CD14-positive monocyte (primary cell): ENCODE measurements at regions not wholly inside any gene's neighbourhood (a gene's known extent, or its start where the extent isn't known, plus 50 kb on each side); places are given as distances from the start of the nearest gene placed in this dataset.

Experiments
- DNase-seq, 3 donors: peaks; one replicate each; pipeline ENCODE4 v3.0.0-alpha.2; 2011 to 2022
- H2AFZ ChIP-seq: 2 replicates; pipeline ENCODE4 v1.6.0; 2012; ENCODE audit warnings: mild to moderate bottlenecking, low read depth, low read length, inconsistent platforms; ENCODE audit not compliant: insufficient read depth, poor library complexity, severe bottlenecking
- H3K27ac ChIP-seq, 2 donors: 1 replicate in 1 of 2; 2 replicates in 1 of 2; pipeline ENCODE4 v1.5.1; 2012 to 2013; ENCODE audit warnings: low read length in 2 of 2, control low read depth in 1 of 2, inconsistent platforms in 1 of 2, low read depth in 1 of 2, mild to moderate bottlenecking in 1 of 2
- H3K27me3 ChIP-seq, 2 donors: one replicate each; pipeline versions ENCODE4 v1.6.0 to v1.6.1; 2011 to 2013; ENCODE audit warnings: low read length in 2 of 2; ENCODE audit not compliant: control insufficient read depth in 2 of 2, insufficient read depth in 2 of 2
- H3K36me3 ChIP-seq, 2 donors: replicated peaks in 1 of 2; 1 replicate in 1 of 2; 2 replicates in 1 of 2; pipeline versions ENCODE4 v1.5.1 to v1.6.1; 2012 to 2013; ENCODE audit warnings: low read length in 2 of 2, control low read depth in 1 of 2, inconsistent platforms in 1 of 2, mild to moderate bottlenecking in 1 of 2; ENCODE audit not compliant: insufficient read depth in 2 of 2, control insufficient read depth in 1 of 2
- H3K4me1 ChIP-seq, 2 donors: 1 replicate in 1 of 2; 2 replicates in 1 of 2; pipeline versions ENCODE4 v1.5.1 to v1.6.1; 2012 to 2013; ENCODE audit warnings: low read length in 2 of 2, control low read depth in 1 of 2, inconsistent platforms in 1 of 2, mild to moderate bottlenecking in 1 of 2, moderate library complexity in 1 of 2; ENCODE audit not compliant: insufficient read depth in 2 of 2, control insufficient read depth in 1 of 2
- H3K4me2 ChIP-seq: replicated peaks from 2 replicates; pipeline ENCODE3; 2012; ENCODE audit warnings: low read length, moderate library complexity, mild to moderate bottlenecking; ENCODE audit not compliant: poor library complexity, severe bottlenecking; ENCODE audit errors: extremely low read depth
- H3K4me3 ChIP-seq, 3 experiments: fragments of 200-600 bp in 1 of 3; sonication (generic) in 1 of 3; replicated peaks in 1 of 3; 1 replicate in 2 of 3; 2 replicates in 1 of 3; pipeline ENCODE4 v1.5.1; 2011 to 2013; ENCODE audit warnings: low read length in 3 of 3, mild to moderate bottlenecking in 3 of 3, control low read depth in 2 of 3, low read depth in 2 of 3, inconsistent platforms in 1 of 3, moderate library complexity in 1 of 3
- H3K79me2 ChIP-seq: 2 replicates; pipeline ENCODE4 v1.6.0; 2012; ENCODE audit warnings: mild to moderate bottlenecking, control low read depth, inconsistent platforms, low read length, moderate library complexity; ENCODE audit not compliant: insufficient read depth
- H3K9ac ChIP-seq: 2 replicates; pipeline ENCODE4 v1.6.0; 2017; ENCODE audit warnings: low read length, mild to moderate bottlenecking; ENCODE audit not compliant: insufficient read depth, poor library complexity, severe bottlenecking
- H3K9me3 ChIP-seq, 2 donors: replicated peaks in 1 of 2; 1 replicate in 1 of 2; 2 replicates in 1 of 2; pipeline versions ENCODE4 v1.5.1 to v1.6.1; 2012 to 2013; ENCODE audit warnings: low read length in 2 of 2, control low read depth in 1 of 2; ENCODE audit not compliant: control insufficient read depth in 1 of 2, insufficient read depth in 1 of 2
- H4K20me1 ChIP-seq: 2 replicates; pipeline ENCODE4 v1.6.0; 2012; ENCODE audit warnings: mild to moderate bottlenecking, low read length, control low read depth, moderate library complexity; ENCODE audit not compliant: insufficient read depth
- H3K27ac Mint-ChIP-seq, 7 donors: one replicate each; pipeline ENCODE4 v1.8.0; 2020; ENCODE audit warnings: mild to moderate bottlenecking in 7 of 7, mixed read lengths in 7 of 7, moderate library complexity in 6 of 7, inconsistent platforms in 2 of 7
- H3K27me3 Mint-ChIP-seq, 3 donors: one replicate each; pipeline ENCODE4 v1.8.0; 2021 to 2022; ENCODE audit warnings: low read depth in 3 of 3, mild to moderate bottlenecking in 3 of 3, mixed read lengths in 3 of 3, moderate library complexity in 3 of 3, inconsistent platforms in 1 of 3
- H3K36me3 Mint-ChIP-seq, 2 donors: one replicate each; pipeline ENCODE4 v1.8.0; 2020; ENCODE audit warnings: mixed read lengths in 2 of 2, inconsistent platforms in 1 of 2, mild to moderate bottlenecking in 1 of 2
- H3K4me1 Mint-ChIP-seq: one replicate; pipeline ENCODE4 v1.8.0; 2020; ENCODE audit warnings: mild to moderate bottlenecking, mixed read lengths
- H3K4me3 Mint-ChIP-seq, 2 donors: one replicate each; pipeline ENCODE4 v1.8.0; 2020; ENCODE audit warnings: mild to moderate bottlenecking in 2 of 2, mixed read lengths in 2 of 2, moderate library complexity in 1 of 2
- H3K9me3 Mint-ChIP-seq, 7 donors: one replicate each; pipeline ENCODE4 v1.8.0; 2020 to 2022; ENCODE audit warnings: mixed read lengths in 7 of 7, mild to moderate bottlenecking in 6 of 7, moderate library complexity in 6 of 7, inconsistent platforms in 2 of 7
- WGBS: methylation state at CpG from one replicate; pipeline ENCODE4 v1.1.5; 2013; ENCODE audit warnings: missing lambda C conversion rate; ENCODE audit not compliant: insufficient coverage; 5-methylcytosine and 5-hydroxymethylcytosine counted together
- intact Hi-C, 2 donors: fragments of 100-400 bp; cut with micrococcal nuclease; formaldehyde crosslinking; loops; one replicate each; pipeline versions ENCODE4 v1.15.0 to v1.15.1; 2023
- TF ChIP-seq, protein P1 (sequence below): fragments of 200-600 bp; IDR thresholded peaks from one replicate; pipeline ENCODE4 v1.8.0; 2022; ENCODE audit warnings: antibody characterized with exemption, mild to moderate bottlenecking

GRCh38 chr2:111664275-111664850 is 219.6 kb downstream of the ANAPC1 start:
- H3K36me3 Mint-ChIP-seq = peaks cover 4 to 15% of the 10 kb centered on the region in 2 donors
- H3K36me3 ChIP-seq = no peaks in the 10 kb centered on the region

GRCh38 chr2:111665011-111665410 is 219.0 kb downstream of the ANAPC1 start:
- Mint-ChIP-seq H3K27ac (no peak overlapping the region), H3K4me3 (no peak overlapping the region), H3K27me3 (peaks cover 0 to 5% (median 2%) of the 10 kb centered on the region in 3 donors), H3K4me1 (peaks cover 55% of the 10 kb centered on the region), H3K9me3 (peaks cover 0 to 3% (median 0%) of the 10 kb centered on the region in 7 donors), H3K36me3 (peaks cover 4 to 15% of the 10 kb centered on the region in 2 donors)
- peak overlapping the region in 1 of 2 donors; percentile 1 for H3K27ac ChIP-seq
- peaks cover 50 to 79% of the 10 kb centered on the region in 2 donors for H3K4me1 ChIP-seq
- no peaks in the 10 kb centered on the region for H3K36me3 ChIP-seq
- TF ChIP-seq, protein P1, sequence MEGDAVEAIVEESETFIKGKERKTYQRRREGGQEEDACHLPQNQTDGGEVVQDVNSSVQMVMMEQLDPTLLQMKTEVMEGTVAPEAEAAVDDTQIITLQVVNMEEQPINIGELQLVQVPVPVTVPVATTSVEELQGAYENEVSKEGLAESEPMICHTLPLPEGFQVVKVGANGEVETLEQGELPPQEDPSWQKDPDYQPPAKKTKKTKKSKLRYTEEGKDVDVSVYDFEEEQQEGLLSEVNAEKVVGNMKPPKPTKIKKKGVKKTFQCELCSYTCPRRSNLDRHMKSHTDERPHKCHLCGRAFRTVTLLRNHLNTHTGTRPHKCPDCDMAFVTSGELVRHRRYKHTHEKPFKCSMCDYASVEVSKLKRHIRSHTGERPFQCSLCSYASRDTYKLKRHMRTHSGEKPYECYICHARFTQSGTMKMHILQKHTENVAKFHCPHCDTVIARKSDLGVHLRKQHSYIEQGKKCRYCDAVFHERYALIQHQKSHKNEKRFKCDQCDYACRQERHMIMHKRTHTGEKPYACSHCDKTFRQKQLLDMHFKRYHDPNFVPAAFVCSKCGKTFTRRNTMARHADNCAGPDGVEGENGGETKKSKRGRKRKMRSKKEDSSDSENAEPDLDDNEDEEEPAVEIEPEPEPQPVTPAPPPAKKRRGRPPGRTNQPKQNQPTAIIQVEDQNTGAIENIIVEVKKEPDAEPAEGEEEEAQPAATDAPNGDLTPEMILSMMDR = no peak
- no peaks in the 10 kb centered on the region for H4K20me1 ChIP-seq
- DNase-seq = no peak
- WGBS = 95% methylated on average over 3 of the region's 7 CpGs
- intact Hi-C loops = no loop called here
- H3K27me3 ChIP-seq = no peaks in the 10 kb centered on the region
- H3K79me2 ChIP-seq = no peaks in the 10 kb centered on the region
- H3K4me3 ChIP-seq = no peak overlapping the region
- no peak overlapping the region for H2AFZ ChIP-seq
- no peaks in the 10 kb centered on the region for H3K9me3 ChIP-seq
- H3K4me2 ChIP-seq = peak overlapping the region; percentile 22
- no peak overlapping the region for H3K9ac ChIP-seq

More at GRCh38 chr2:111664275-111664850, 219.6 kb downstream of the ANAPC1 start:
- Histone ChIP-seq H3K27me3 (no peaks in the 10 kb centered on the region), H3K4me3 (no peak overlapping the region), H4K20me1 (no peaks in the 10 kb centered on the region), H2AFZ (no peak overlapping the region), H3K9me3 (no peaks in the 10 kb centered on the region), H3K4me1 (peaks cover 57 to 81% of the 10 kb centered on the region in 2 donors), H3K9ac (no peak overlapping the region), H3K79me2 (no peaks in the 10 kb centered on the region), H3K4me2 (no peak overlapping the region), H3K27ac (no peak overlapping the region)
- peak overlapping the region in 2 of 7 donors; percentile 37 to 67 for H3K27ac Mint-ChIP-seq
- no peak for DNase-seq
- H3K9me3 Mint-ChIP-seq = peaks cover 0 to 3% (median 0%) of the 10 kb centered on the region in 7 donors
- H3K4me1 Mint-ChIP-seq = peaks cover 60% of the 10 kb centered on the region
- H3K27me3 Mint-ChIP-seq = peaks cover 0 to 5% (median 2%) of the 10 kb centered on the region in 3 donors
- TF ChIP-seq, protein P1 = no peak
- no CpG with 5 or more reads among the region's 4 CpGs for WGBS
- intact Hi-C loops = loop anchor here in 1 of 2 donors (5.0 kb wide), 2 partner anchors 33 to 47 kb away; no protein-coding TSS in a partner anchor
- H3K4me3 Mint-ChIP-seq = no peak overlapping the region
